ENCODE measurements at regions not wholly inside any gene's neighbourhood (a gene's known extent, or its start where the extent isn't known, plus 50 kb on each side); places are given as distances from the start of the nearest gene placed in this dataset.

GRCh38 chr4:128757712-128758111 is 51.8 kb upstream of the JADE1 start:
- ATAC-seq (ENCODE audit: low read depth): peak; percentile 42

More at GRCh38 chr4:128757712-128758111, 51.8 kb upstream of the JADE1 start:
- no peak overlapping the region for H3K4ac ChIP-seq (ENCODE audit: low read depth, low read length)
- no peak overlapping the region for H2BK15ac ChIP-seq (ENCODE audit: low read depth, low read length)
- H3K4me3 ChIP-seq (ENCODE audit: insufficient read depth, low read depth, low read length): no peak overlapping the region
- no peak overlapping the region for H4K5ac ChIP-seq (ENCODE audit: low read depth, low read length)
- H3K18ac ChIP-seq (ENCODE audit: low read depth, low read length): no peak overlapping the region
- in situ Hi-C loops (cut with MboI; ENCODE audit: low sequenced_read_pairs): no loop called here
- H3K14ac ChIP-seq (replicated peaks; ENCODE audit: low read depth, low read length): no peak overlapping the region
- H2BK20ac ChIP-seq (ENCODE audit: low read depth, low read length): no peak overlapping the region
- TF ChIP-seq RAD21 (IDR thresholded peaks at IDR 0.05; ENCODE audit: low read length) (no peak), SMC3 (IDR thresholded peaks at IDR 0.05; ENCODE audit: low read depth, low read length) (no peak), BHLHE40 (IDR thresholded peaks at IDR 0.05; ENCODE audit: low read depth, low read length) (no peak), RCOR1 (IDR thresholded peaks at IDR 0.05; ENCODE audit: insufficient replicate concordance, low read length) (no peak), USF2 (IDR thresholded peaks at IDR 0.05; ENCODE audit: low read depth, low read length) (0 out of 2 replicates have a peak, but pooled peaks have one; percentile 20), MAFK (IDR thresholded peaks at IDR 0.05; ENCODE audit: low read depth, low read length) (no peak)
- TF ChIP-seq, protein P1, sequence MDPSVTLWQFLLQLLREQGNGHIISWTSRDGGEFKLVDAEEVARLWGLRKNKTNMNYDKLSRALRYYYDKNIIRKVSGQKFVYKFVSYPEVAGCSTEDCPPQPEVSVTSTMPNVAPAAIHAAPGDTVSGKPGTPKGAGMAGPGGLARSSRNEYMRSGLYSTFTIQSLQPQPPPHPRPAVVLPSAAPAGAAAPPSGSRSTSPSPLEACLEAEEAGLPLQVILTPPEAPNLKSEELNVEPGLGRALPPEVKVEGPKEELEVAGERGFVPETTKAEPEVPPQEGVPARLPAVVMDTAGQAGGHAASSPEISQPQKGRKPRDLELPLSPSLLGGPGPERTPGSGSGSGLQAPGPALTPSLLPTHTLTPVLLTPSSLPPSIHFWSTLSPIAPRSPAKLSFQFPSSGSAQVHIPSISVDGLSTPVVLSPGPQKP (IDR thresholded peaks at IDR 0.05; ENCODE audit: borderline replicate concordance, low read depth, low read length): no peak
- H3K4me1 ChIP-seq (ENCODE audit: control insufficient read depth, insufficient read depth, low read length): peaks cover 2% of the 10 kb centered on the region
- no peaks in the 10 kb centered on the region for H3K36me3 ChIP-seq (ENCODE audit: control insufficient read depth, insufficient read depth, low read length)
- intact Hi-C loops (cut with micrococcal nuclease): no loop called here
- dilution Hi-C loops (cut with HindIII; ENCODE audit: low sequenced_read_pairs, unreplicated experiment): no loop called here
- H4K8ac ChIP-seq (ENCODE audit: low read depth in 2 of 2, low read length in 2 of 2): 0 out of 4 replicates have a peak overlapping the region, but pooled peaks of 1 of the 2 experiments have one; percentile 13
- BruUV-seq (replicated peaks): no TSS peak
- no peak overlapping the region for H3K23ac ChIP-seq (ENCODE audit: low read depth, low read length)
- no peaks in the 10 kb centered on the region for H3K79me1 ChIP-seq (ENCODE audit: low read depth in 1 of 2, low read length in 2 of 2)
- H3K56ac ChIP-seq (ENCODE audit: extremely low read depth, insufficient read depth, low read length): no peak overlapping the region
- H2AFZ ChIP-seq (replicated peaks; ENCODE audit: low read length, poor library complexity): peak overlapping the region; percentile 59
- H3K9me3 ChIP-seq (ENCODE audit: control insufficient read depth, insufficient read depth, low read length): no peaks in the 10 kb centered on the region
- ChIA-PET CTCF (interaction anchor here (0.6 to 1.4 kb wide), 3 partner anchors 11 to 157 kb away, joined by 3 to 5 read pairs (median 3); no protein-coding TSS in a partner anchor), POLR2A (ENCODE audit: unreplicated experiment) (no interaction called here)
- H2AK9ac ChIP-seq (replicated peaks; ENCODE audit: low read depth, low read length, poor library complexity): no peak overlapping the region
- H2BK120ac ChIP-seq (ENCODE audit: low read depth, low read length): no peak overlapping the region
- no peak overlapping the region for H3K9ac ChIP-seq (ENCODE audit: low read depth, low read length)
- no peaks in the 10 kb centered on the region for H4K20me1 ChIP-seq (ENCODE audit: insufficient read depth, low read length)
- no peaks in the 10 kb centered on the region for H3K27me3 ChIP-seq (ENCODE audit: control insufficient read depth, insufficient read depth, low read length)
- H3K9me1 ChIP-seq (ENCODE audit: insufficient read depth, low read length): no peaks in the 10 kb centered on the region
- no peak overlapping the region for H2BK5ac ChIP-seq (ENCODE audit: low read depth, low read length, poor library complexity, severe bottlenecking)
- H3K4me2 ChIP-seq (ENCODE audit: low read depth, low read length): peak overlapping the region; percentile 20; the same call in 1 of the 2 replicates
- no peak overlapping the region for H2AK5ac ChIP-seq (ENCODE audit: low read depth, low read length)
- H3K27ac ChIP-seq (ENCODE audit: insufficient read depth, low read length): no peak overlapping the region
- H4K91ac ChIP-seq (ENCODE audit: insufficient read depth, low read depth, low read length): no peak overlapping the region
- DNase-seq: peak; percentile 23
- WGBS, 2 experiments (ENCODE audit: extremely low coverage in 2 of 2, insufficient read length in 1 of 2): 0% methylated on average over 1 of the region's 3 CpGs; no CpG with 5 or more reads in 1 of the 2 experiments

All from IMR-90 (cell line).